NCI-H2029 (cell line): ENCODE measurements at regions not wholly inside any gene's neighbourhood (a gene's known extent, or its start where the extent isn't known, plus 50 kb on each side); places are given as distances from the start of the nearest gene placed in this dataset.

ENCODE experiments used
- DNase-seq: peaks from one replicate; lab custom pipeline; 2025; lab: John Stamatoyannopoulos, UW

GRCh38 chr7:110573862-110574528 is 516.9 kb upstream of the LRRN3 start:
- no peak for DNase-seq

- no peak for DNase-seq
Observed at GRCh38 chr7:110587294-110587693, 503.6 kb upstream of the LRRN3 start.

GRCh38 chr7:110590415-110590814 is 500.5 kb upstream of the LRRN3 start:
- DNase-seq, result no peak

DNA sequence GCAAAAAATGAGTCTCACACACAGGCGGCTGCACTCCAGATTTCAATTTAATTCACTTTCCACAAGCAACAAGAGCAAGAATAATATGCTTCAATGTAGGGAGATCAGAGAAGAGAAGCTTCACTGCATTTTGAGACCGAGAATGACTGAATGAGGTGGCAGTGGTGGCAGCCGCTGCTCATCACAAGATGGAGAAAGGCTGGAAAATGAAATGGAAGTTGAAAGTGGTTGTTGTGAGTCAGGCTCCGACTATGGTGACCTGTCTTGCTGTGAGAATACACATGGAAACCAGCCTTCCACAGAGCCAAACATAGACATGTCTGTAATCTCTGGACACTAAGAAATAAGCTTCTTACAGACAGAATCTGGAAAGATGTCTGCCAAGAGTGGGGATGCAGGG is 499.6 kb upstream of the LRRN3 start:
- no peak for DNase-seq

DNA sequence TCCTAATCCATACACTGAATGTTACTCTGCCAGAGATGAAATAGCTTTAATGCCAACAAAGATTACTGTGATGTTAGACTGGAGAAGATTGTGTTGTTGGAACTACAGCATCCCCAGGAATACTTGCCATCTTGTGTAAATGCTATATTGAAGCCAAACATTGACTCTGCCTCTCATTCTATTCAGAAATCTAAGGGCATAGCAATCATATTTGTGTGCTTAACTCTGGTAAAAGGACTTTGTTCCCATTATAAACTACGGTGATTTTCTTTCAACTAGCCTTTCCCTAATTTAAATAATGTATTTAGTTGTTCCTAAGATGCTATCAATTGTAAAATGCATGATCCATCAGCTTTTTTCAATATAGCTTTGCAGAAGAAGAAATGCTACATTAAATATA is 498.4 kb upstream of the LRRN3 start:
- no peak for DNase-seq

GRCh38 chr7:110593355-110593754 is 497.6 kb upstream of the LRRN3 start:
- no peak for DNase-seq

DNA sequence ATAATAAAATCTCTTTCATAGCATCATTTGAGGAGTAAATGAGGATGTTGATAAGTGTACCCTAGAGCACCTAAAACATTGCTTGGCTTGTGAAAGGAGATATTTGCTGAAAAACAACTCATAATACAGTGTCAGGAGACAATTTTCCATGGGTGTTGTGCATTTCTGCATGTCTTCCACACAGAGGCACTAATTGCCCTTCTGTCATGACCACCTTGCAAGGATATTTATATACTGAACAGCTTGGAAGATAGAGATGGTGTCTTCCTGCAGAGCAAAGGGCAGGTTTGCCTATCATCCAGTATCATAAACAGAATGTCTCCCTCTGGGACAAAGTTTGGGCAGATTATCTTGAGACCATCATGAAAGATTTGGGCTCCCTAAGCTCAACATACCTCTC is 495.2 kb upstream of the LRRN3 start:
- no peak for DNase-seq

GRCh38 chr7:110600956-110601355 is 490.0 kb upstream of the LRRN3 start:
- no peak for DNase-seq

DNA sequence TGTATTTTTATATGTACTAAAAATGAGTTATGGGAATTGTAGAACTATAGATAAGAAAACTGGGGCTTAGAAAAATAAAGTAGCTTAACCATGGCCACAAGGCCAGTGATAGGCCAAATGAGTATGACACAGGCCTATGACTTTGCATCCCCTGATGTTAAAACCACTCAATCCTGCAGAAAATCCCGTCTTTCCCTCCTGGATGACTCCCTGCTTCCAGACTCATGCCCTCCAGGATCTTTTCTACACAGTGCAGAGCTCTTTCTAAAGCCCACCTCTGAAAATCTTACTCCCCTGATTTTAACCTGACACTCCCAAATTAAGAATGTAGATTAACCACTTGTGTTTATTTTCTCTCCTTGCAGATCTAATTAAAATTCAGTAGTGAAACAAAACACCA is 489.2 kb upstream of the LRRN3 start:
- DNase-seq, result no peak

DNA sequence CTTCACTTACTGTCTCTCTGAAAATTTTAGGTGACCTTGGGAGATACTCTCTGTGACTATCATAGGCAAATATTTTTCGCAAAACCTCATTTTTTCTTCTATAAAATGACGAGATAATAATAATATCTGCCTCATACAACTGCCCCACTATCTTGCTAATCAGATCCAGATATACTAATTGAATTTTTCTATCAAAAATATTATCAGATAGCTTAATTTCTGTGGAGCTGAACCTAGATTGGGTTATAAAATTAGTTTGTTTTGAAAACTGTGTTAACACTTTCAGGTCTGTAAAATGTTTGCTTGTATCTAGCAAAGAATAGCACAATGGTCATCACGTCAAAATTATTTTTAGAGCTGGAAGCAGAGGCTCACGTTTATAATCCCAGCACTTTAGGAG is 486.7 kb upstream of the LRRN3 start:
- DNase-seq, result no peak

DNA sequence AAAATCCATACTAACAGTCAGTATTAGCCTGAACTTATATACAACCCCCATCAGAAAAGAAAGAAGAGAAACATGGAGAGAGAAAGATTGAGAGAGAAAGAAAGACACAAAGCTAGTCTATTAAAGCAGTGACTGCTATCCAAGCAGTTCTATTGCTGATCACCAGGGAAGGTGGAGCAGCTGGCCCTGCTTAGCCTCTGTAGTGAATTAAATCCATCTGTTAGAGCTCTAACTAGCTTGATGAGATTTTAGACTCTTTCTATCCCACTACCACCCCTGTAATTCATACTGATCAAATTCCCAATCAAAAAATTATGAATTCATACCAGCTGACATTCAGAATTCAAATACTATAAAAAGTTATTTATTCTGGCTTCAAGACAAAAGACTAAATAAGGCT is 486.0 kb upstream of the LRRN3 start:
- no peak for DNase-seq

DNA sequence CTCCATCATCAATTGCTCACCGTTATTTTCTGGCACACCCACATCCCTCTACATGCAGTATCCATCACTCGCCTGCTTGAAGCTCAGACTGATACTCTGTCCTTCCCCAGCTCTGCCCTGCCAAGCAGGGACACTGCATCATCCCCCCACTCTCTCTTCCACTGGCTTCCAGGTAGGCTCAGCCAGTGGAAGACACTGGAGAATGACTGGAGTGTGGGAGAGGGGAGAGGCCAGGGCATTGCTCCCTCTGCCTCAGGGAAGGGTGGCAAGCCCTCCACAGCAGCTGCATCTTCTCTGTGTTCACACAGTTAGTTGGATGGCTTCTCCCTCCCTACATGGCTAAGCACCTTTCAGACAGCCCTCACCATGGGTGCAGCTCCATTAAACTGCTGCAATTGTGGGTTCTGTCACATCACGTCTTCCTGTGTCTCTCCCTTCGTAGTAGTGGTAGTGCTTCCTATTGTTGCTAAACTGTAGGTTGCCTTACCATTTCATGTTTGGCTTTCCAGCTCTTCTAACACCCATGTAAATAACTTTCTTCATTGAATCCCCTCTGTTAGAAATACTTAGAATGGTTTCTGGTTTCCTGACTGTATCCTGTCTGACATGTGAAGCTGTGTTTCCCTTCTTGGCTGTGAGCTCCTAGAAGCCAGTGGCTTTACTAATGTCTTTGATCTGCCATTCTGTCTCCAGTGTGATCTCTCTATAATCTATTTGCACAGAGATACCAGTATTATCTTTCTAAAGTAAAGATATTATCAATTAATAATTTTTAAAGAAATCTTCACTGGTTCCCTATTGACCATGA is 483.7 kb upstream of the LRRN3 start:
- no peak for DNase-seq

- no peak for DNase-seq
Observed at GRCh38 chr7:110609336-110609735, 481.6 kb upstream of the LRRN3 start.

GRCh38 chr7:110612680-110613079 is 478.2 kb upstream of the LRRN3 start:
- no peak for DNase-seq
